K562 (cell line): ENCODE measurements at regions not wholly inside any gene's neighbourhood (a gene's known extent, or its start where the extent isn't known, plus 50 kb on each side); places are given as distances from the start of the nearest gene placed in this dataset.

Source experiments
- ATAC-seq: fragments of 200-7000 bp; cut with Tn5 transposase; 3 replicates; pipeline ENCODE4 v1.9.1; 2020; ENCODE audit warnings: moderate library complexity
- BruUV-seq: library from RNA; stranded (reverse); fragments of 400-500 nt; replicated peaks from 2 replicates; lab custom pipeline; 2021; lab: Mats Ljungman, UMichigan
- CTCF ChIA-PET: fragments of 300-600 bp; formaldehyde crosslinking; extraction: SDS; loops from one replicate; lab custom pipeline; 2021; ENCODE audit warnings: low intra/inter-chr PET ratio; lab: Yijun Ruan, JAX
- POLR2A ChIA-PET: fragments of 300-600, 350-650 bp; sonication (Branson Sonifier 250); formaldehyde crosslinking; extraction: SDS; loops from one replicate; lab custom pipeline; 2021; ENCODE audit warnings: antibody characterized with exemption, inconsistent platforms; lab: Yijun Ruan, JAX
- DNase-seq, 4 experiments: peaks; one replicate each; pipeline versions ENCODE4 v3.0.0 to v3.0.0-alpha.2; 2011 to 2018; ENCODE audit warnings: low spot score in 3 of 4, mixed read lengths in 3 of 4; ENCODE audit errors: extremely low read depth in 1 of 4
- FAIRE-seq: peaks from 2 replicates; lab custom pipeline; 2011; peaks lifted over from hg19 to GRCh38; lab: Jason Lieb, UNC
- H2AFZ ChIP-seq: 2 replicates; pipeline ENCODE4 v1.6.0; 2011; ENCODE audit warnings: low read depth, low read length, control low read depth, inconsistent platforms
- H3K27ac ChIP-seq: fragments of 200-600 bp; 3 replicates; pipeline ENCODE4 v1.8.0; 2011; ENCODE audit warnings: low read depth, mild to moderate bottlenecking, control low read depth, inconsistent platforms, low read length, moderate library complexity, mixed read lengths; ENCODE audit errors: extremely low read depth
- H3K27me3 ChIP-seq, 2 experiments: fragments of 300-600 bp in 1 of 2; 2 replicates in 1 of 2; 3 replicates in 1 of 2; pipeline versions ENCODE4 v1.6.0 to v1.8.0; 2011; ENCODE audit warnings: inconsistent platforms in 2 of 2, low read length in 2 of 2, mild to moderate bottlenecking in 1 of 2, mixed read lengths in 1 of 2, moderate library complexity in 1 of 2; ENCODE audit not compliant: control insufficient read depth in 2 of 2, insufficient read depth in 2 of 2
- H3K36me3 ChIP-seq: fragments of 300-600 bp; 3 replicates; pipeline ENCODE4 v1.8.0; 2011; ENCODE audit warnings: mild to moderate bottlenecking, low read length, inconsistent platforms; ENCODE audit not compliant: control insufficient read depth, insufficient read depth
- H3K4me1 ChIP-seq, 2 experiments: fragments of 200-600 bp in 1 of 2; replicated peaks in 1 of 2; 2 replicates in 1 of 2; 3 replicates in 1 of 2; pipeline versions ENCODE4 v1.5.1 to v1.8.0; 2011; ENCODE audit warnings: inconsistent platforms in 2 of 2, low read length in 2 of 2, mild to moderate bottlenecking in 1 of 2, mixed read lengths in 1 of 2, moderate library complexity in 1 of 2; ENCODE audit not compliant: control insufficient read depth in 2 of 2, insufficient read depth in 2 of 2
- H3K4me2 ChIP-seq: 2 replicates; pipeline ENCODE4 v1.6.1; 2011; ENCODE audit warnings: low read length, control low read depth, inconsistent platforms, mixed read lengths; ENCODE audit not compliant: insufficient read depth
- H3K4me3 ChIP-seq: fragments of 200-600 bp; sonication (generic), shearing (Covaris generic); 2 replicates; pipeline ENCODE4 v1.5.1; 2016; ENCODE audit warnings: control low read depth, inconsistent platforms
- H3K79me2 ChIP-seq: fragments of 200-600 bp; 3 replicates; pipeline ENCODE4 v1.8.0; 2011; ENCODE audit warnings: low read length, inconsistent platforms; ENCODE audit not compliant: control insufficient read depth, insufficient read depth
- H3K9ac ChIP-seq, 2 experiments: 2 replicates each; pipeline versions ENCODE4 v1.6.0 to v1.6.1; 2011; ENCODE audit warnings: low read depth in 2 of 2, low read length in 2 of 2, control low read depth in 1 of 2, inconsistent platforms in 1 of 2, mild to moderate bottlenecking in 1 of 2, mixed read lengths in 1 of 2; ENCODE audit not compliant: insufficient read depth in 1 of 2
- H3K9me1 ChIP-seq: one replicate; pipeline ENCODE4 v1.6.0; 2011; ENCODE audit warnings: inconsistent platforms, mild to moderate bottlenecking, low read length, moderate library complexity; ENCODE audit not compliant: control insufficient read depth, insufficient read depth
- H3K9me3 ChIP-seq: replicated peaks from 2 replicates; pipeline ENCODE4 v1.5.1; 2011; ENCODE audit warnings: low read depth, low read length, inconsistent platforms; ENCODE audit not compliant: control insufficient read depth, insufficient read depth
- H4K20me1 ChIP-seq: replicated peaks from 2 replicates; pipeline ENCODE4 v1.6.1; 2011; ENCODE audit warnings: low read length, inconsistent platforms, mixed read lengths; ENCODE audit not compliant: control insufficient read depth, insufficient read depth
- BACH1 ChIP-seq: fragments of 200-800 bp; sonication (Bioruptor generic); IDR thresholded peaks from 2 replicates; pipeline ENCODE4 v1.6.1; 2016; ENCODE audit warnings: missing genetic modification characterization, missing compliant biosample characterization
- FOSL1 ChIP-seq: fragments of 200-800 bp; sonication (Bioruptor generic); conservative IDR thresholded peaks from 2 replicates; pipeline ENCODE4 v1.6.1; 2016; ENCODE audit warnings: missing genetic modification characterization, missing compliant biosample characterization
- FOXM1 ChIP-seq, 2 experiments: fragments of 450-650 bp in 1 of 2; sonication (generic) in 1 of 2; formaldehyde crosslinking in 1 of 2; IDR thresholded peaks; 2 replicates each; pipeline versions ENCODE4 v1.6.1 to v1.9.0; 2017 to 2022; ENCODE audit warnings: low read depth in 2 of 2, mild to moderate bottlenecking in 2 of 2, missing genetic modification reagents in 1 of 2, moderate library complexity in 1 of 2
- IFI16 ChIP-seq: fragments of 250-450 bp; sonication (Bioruptor Pico); IDR thresholded peaks from 2 replicates; pipeline ENCODE4 v2.1.2; 2022; ENCODE audit warnings: mild to moderate bottlenecking, inconsistent platforms
- JUNB ChIP-seq: fragments of 450-650 bp; formaldehyde crosslinking; conservative IDR thresholded peaks from 2 replicates; pipeline ENCODE4 v1.4.0; 2020; ENCODE audit warnings: mild to moderate bottlenecking
- MEF2D ChIP-seq: conservative IDR thresholded peaks from 2 replicates; pipeline ENCODE4 v1.6.1; 2016; ENCODE audit warnings: low read depth, missing genetic modification characterization, missing compliant biosample characterization
- MTA1 ChIP-seq: fragments of 450-650 bp; IDR thresholded peaks from 2 replicates; pipeline ENCODE4 v1.6.1; 2017; ENCODE audit warnings: borderline replicate concordance
- POLR2AphosphoS2 ChIP-seq: IDR thresholded peaks from 2 replicates; pipeline ENCODE4 v1.6.1; 2012; ENCODE audit warnings: low read length, improper control_type of control experiment
- SIN3A ChIP-seq, 2 experiments: fragments of 150-350 bp in 1 of 2; IDR thresholded peaks; 2 replicates each; pipeline ENCODE4 v1.6.1; 2011 to 2016; ENCODE audit warnings: borderline replicate concordance in 2 of 2, low read depth in 2 of 2, low read length in 2 of 2, mild to moderate bottlenecking in 2 of 2, moderate library complexity in 2 of 2; ENCODE audit not compliant: control insufficient read depth in 1 of 2
- TAL1 ChIP-seq: fragments of 450-650 bp; IDR thresholded peaks from 2 replicates; pipeline ENCODE4 v1.6.1; 2016; ENCODE audit warnings: mild to moderate bottlenecking
- WGBS: fragments of 100-300 bp; shearing (Covaris generic); methylation state at CpG from one replicate; pipeline ENCODE4 v1.1.6; 2016; ENCODE audit warnings: low coverage, mixed read lengths; ENCODE audit not compliant: insufficient coverage; ENCODE audit errors: missing lambda C conversion rate; 5-methylcytosine and 5-hydroxymethylcytosine counted together
- in situ Hi-C: fragments of 300-500 bp; cut with MboI; formaldehyde crosslinking; loops from 4 replicates; pipeline ENCODE4 v1.15.0; 2018; ENCODE audit warnings: inconsistent platforms, mixed read lengths
- intact Hi-C: fragments of 100-400 bp; cut with micrococcal nuclease; formaldehyde crosslinking; loops from 2 replicates; pipeline ENCODE4 v1.14.2; 2022
- TF ChIP-seq, protein P1 (sequence below): fragments of 250-450 bp; sonication (Bioruptor Pico); IDR thresholded peaks from 2 replicates; pipeline ENCODE4 v1.5.1; 2021; ENCODE audit warnings: mild to moderate bottlenecking
- TF ChIP-seq, protein P2 (sequence below): fragments of 450-650 bp; IDR thresholded peaks from 2 replicates; pipeline ENCODE4 v1.7.1; 2018; ENCODE audit warnings: mild to moderate bottlenecking, low read depth; ENCODE audit not compliant: partially characterized antibody
- TF ChIP-seq, protein P3 (sequence below): fragments of 450-650 bp; formaldehyde crosslinking; IDR thresholded peaks from 2 replicates; pipeline ENCODE4 v1.4.0; 2020; ENCODE audit warnings: mild to moderate bottlenecking, moderate library complexity

DNA sequence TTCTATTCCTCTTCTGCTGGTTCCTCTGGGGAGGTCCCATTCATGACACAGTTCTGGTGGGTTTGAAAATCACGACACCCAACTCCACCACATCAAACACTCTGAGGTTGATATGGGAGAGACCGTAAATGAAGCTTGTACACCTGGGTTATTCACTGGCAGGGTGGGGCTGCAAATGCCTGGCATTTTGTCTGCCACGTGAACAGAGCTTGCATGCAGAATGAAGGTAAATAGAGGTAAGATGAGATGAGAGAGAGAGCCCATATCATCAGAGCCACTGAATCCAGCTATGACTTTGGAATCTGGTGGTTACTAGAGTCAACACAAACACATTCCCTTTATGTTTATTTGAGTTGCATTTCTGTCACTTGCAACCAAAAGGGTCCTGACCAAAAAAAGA, 97.4 kb downstream of the BANF2 start:
- Histone ChIP-seq H3K4me3 (no peak overlapping the region), H3K9ac (no peak overlapping the region), H4K20me1 (no peaks in the 10 kb centered on the region), H3K9me3 (no peaks in the 10 kb centered on the region), H2AFZ (no peak overlapping the region), H3K4me1 (no peaks in the 10 kb centered on the region), H3K79me2 (no peaks in the 10 kb centered on the region), H3K36me3 (no peaks in the 10 kb centered on the region), H3K4me2 (no peak overlapping the region), H3K27ac (no peak overlapping the region), H3K27me3 (peaks cover 0 to 10% of the 10 kb centered on the region in 2 experiments; a peak in 4 of 5 replicates), H3K9me1 (no peaks in the 10 kb centered on the region)
- ATAC-seq: no peak
- intact Hi-C loops (no loop called here), in situ Hi-C loops (no loop called here)
- ChIA-PET CTCF (no interaction called here), POLR2A (no interaction called here)
- WGBS: 0% methylated on average over 3 of the region's 3 CpGs
- TF ChIP-seq MEF2D (tag) (no peak), IFI16 (CRISPR knock-in tag) (no peak), MTA1 (no peak), POLR2AphosphoS2 (no peak), JUNB (CRISPR knock-in tag) (no peak), BACH1 (no peak), FOSL1 (tag) (no peak), SIN3A (IDR thresholded peaks at IDR 0.05; ENCODE audit: borderline replicate concordance in 2 of 2, control insufficient read depth in 1 of 2, low read depth in 2 of 2, low read length in 2 of 2) (no peak), TAL1 (no peak), FOXM1 (IDR thresholded peaks at IDR 0.05; ENCODE audit: low read depth) (no peak), FOXM1 (CRISPR knock-in tag; IDR thresholded peaks at IDR 0.05; ENCODE audit: low read depth) (no peak)
- TF ChIP-seq, protein P1, sequence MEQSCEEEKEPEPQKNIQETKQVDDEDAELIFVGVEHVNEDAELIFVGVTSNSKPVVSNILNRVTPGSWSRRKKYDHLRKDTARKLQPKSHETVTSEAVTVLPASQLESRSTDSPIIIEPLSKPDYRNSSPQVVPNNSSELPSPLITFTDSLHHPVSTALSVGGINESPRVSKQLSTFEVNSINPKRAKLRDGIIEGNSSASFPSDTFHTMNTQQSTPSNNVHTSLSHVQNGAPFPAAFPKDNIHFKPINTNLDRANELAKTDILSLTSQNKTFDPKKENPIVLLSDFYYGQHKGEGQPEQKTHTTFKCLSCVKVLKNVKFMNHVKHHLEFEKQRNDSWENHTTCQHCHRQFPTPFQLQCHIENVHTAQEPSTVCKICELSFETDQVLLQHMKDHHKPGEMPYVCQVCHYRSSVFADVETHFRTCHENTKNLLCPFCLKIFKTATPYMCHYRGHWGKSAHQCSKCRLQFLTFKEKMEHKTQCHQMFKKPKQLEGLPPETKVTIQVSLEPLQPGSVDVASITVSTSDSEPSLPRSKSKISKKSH (CRISPR knock-in tag): no peak
- TF ChIP-seq, protein P2, sequence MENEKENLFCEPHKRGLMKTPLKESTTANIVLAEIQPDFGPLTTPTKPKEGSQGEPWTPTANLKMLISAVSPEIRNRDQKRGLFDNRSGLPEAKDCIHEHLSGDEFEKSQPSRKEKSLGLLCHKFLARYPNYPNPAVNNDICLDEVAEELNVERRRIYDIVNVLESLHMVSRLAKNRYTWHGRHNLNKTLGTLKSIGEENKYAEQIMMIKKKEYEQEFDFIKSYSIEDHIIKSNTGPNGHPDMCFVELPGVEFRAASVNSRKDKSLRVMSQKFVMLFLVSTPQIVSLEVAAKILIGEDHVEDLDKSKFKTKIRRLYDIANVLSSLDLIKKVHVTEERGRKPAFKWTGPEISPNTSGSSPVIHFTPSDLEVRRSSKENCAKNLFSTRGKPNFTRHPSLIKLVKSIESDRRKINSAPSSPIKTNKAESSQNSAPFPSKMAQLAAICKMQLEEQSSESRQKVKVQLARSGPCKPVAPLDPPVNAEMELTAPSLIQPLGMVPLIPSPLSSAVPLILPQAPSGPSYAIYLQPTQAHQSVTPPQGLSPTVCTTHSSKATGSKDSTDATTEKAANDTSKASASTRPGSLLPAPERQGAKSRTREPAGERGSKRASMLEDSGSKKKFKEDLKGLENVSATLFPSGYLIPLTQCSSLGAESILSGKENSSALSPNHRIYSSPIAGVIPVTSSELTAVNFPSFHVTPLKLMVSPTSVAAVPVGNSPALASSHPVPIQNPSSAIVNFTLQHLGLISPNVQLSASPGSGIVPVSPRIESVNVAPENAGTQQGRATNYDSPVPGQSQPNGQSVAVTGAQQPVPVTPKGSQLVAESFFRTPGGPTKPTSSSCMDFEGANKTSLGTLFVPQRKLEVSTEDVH: no peak
- TF ChIP-seq, protein P3, sequence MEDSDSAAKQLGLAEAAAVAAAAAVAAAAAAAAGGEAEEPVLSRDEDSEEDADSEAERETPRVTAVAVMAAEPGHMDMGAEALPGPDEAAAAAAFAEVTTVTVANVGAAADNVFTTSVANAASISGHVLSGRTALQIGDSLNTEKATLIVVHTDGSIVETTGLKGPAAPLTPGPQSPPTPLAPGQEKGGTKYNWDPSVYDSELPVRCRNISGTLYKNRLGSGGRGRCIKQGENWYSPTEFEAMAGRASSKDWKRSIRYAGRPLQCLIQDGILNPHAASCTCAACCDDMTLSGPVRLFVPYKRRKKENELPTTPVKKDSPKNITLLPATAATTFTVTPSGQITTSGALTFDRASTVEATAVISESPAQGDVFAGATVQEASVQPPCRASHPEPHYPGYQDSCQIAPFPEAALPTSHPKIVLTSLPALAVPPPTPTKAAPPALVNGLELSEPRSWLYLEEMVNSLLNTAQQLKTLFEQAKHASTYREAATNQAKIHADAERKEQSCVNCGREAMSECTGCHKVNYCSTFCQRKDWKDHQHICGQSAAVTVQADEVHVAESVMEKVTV (CRISPR knock-in tag): no peak
- no peak for FAIRE-seq
- no peak for DNase-seq
- no TSS peak for BruUV-seq
